AG09309 (cell line): ENCODE measurements at regions not wholly inside any gene's neighbourhood (a gene's known extent, or its start where the extent isn't known, plus 50 kb on each side); places are given as distances from the start of the nearest gene placed in this dataset.

ENCODE experiments used
- DNase-seq: peaks from one replicate; pipeline ENCODE4 v3.0.0-alpha.2; 2010; ENCODE audit warnings: low read depth
- H3K4me3 ChIP-seq: 2 replicates; pipeline ENCODE4 v1.5.1; 2011; ENCODE audit warnings: mild to moderate bottlenecking, low read depth, low read length, moderate library complexity; ENCODE audit not compliant: control insufficient read depth
- TF ChIP-seq, protein P1 (sequence below): IDR thresholded peaks from 2 replicates; pipeline ENCODE4 v1.5.1; 2011; ENCODE audit warnings: mild to moderate bottlenecking, low read depth, low read length, inconsistent platforms; ENCODE audit not compliant: insufficient read depth, control insufficient read depth; ENCODE audit errors: missing control alignments

DNA sequence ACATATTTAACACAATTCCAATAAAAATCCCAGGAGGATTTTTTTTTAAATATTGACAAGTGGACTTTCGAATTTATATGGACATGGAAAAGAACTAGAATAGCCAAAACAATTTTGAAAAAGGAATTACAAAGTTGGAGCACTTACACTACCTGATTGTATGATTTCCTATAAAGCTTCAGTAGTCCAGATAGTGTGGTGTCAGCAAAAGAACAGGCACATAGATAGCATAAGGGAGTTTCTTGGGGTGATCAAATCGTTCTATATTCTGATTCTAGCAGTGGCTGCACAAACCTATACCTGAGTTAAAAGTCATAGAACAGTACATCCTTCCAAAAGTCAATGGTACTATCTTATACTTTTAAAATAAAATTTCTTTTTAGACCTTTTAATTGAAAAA lies 66.4 kb upstream of the CES5A start:
- H3K4me3 ChIP-seq: no peak overlapping the region
- TF ChIP-seq, protein P1, sequence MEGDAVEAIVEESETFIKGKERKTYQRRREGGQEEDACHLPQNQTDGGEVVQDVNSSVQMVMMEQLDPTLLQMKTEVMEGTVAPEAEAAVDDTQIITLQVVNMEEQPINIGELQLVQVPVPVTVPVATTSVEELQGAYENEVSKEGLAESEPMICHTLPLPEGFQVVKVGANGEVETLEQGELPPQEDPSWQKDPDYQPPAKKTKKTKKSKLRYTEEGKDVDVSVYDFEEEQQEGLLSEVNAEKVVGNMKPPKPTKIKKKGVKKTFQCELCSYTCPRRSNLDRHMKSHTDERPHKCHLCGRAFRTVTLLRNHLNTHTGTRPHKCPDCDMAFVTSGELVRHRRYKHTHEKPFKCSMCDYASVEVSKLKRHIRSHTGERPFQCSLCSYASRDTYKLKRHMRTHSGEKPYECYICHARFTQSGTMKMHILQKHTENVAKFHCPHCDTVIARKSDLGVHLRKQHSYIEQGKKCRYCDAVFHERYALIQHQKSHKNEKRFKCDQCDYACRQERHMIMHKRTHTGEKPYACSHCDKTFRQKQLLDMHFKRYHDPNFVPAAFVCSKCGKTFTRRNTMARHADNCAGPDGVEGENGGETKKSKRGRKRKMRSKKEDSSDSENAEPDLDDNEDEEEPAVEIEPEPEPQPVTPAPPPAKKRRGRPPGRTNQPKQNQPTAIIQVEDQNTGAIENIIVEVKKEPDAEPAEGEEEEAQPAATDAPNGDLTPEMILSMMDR: no peak
- no peak for DNase-seq

DNA sequence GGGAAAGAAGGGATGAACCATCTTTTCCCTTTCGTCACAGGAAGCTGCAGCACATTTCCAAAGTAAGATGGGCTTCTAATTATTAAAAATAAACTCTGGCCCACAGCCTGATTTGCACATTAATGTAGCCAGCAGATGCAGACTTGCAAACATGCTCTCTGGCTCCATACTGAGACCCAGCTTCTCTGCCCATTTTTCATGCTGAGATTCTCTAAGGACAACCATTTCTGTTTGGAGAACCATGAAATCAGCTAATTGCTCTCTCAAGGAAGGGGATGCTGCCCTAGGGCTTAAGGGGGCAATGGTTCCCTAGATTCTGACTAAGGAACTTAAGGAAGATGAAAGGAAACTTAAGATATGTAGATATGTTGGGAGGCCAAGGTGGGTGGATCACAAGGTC lies 63.0 kb upstream of the CES5A start:
- no peak for DNase-seq
- H3K4me3 ChIP-seq: no peak overlapping the region
- TF ChIP-seq, protein P1: no peak

DNA sequence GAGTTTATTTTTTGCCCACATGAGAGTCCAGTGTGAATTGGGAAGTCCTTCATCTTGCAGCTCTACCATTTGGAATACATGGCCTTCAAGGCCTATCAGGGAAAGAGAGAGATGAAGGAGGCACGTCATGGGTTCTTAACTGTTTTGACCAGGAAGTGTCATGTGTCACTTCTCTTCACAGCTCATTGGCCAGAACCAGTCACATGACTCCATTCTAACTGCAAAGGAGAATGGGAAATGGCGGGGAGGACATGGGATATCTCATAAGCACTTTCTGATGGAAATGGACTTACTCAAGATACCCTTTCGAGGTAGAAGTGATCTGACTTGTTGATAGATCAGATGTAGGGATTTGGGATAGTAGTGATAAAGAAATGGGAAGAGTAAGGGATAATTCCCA lies 57.9 kb upstream of the CES5A start:
- no peak for DNase-seq
- TF ChIP-seq, protein P1: no peak
- H3K4me3 ChIP-seq: no peak overlapping the region

DNA sequence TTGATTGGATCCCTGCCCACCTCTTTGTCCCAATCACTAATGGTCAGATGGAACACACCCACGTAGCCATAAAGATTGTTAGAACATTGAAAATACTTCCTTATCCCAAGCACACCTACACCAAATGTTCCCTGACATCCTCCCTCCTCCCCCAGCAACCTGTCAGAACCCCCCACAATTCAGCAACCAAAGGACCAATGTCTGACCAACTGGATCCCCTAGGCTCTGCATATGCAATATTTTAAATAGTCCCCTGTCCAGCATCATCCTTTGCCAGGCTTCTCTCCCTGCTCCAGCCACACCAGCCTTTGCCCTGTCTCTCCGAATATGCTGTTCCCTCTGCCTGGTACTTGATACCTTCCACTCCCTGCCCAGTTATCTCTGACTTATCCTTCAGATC lies 54.9 kb upstream of the CES5A start:
- no peak for DNase-seq
- TF ChIP-seq, protein P1: no peak
- no peak overlapping the region for H3K4me3 ChIP-seq

DNA sequence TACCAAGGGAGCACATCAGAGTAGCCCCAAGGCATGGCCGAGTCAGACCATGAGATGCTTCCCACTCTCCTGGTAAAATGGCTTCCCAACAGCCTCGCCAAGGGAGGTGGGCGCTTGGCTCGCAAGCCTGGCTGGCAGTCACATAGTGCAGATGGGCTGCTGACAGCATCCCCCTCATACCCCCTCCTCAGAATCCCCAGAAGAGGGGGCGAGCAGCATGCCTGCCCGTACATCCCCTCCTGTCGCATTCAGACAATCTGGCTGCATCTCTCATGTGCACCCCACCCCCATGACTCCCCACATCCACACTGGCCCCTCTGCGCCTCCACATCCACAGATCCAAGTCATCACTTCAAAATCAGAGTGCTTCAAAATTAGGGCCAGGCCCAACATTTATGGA lies 54.0 kb upstream of the CES5A start:
- no peak for DNase-seq
- H3K4me3 ChIP-seq: no peak overlapping the region
- TF ChIP-seq, protein P1: no peak

DNA sequence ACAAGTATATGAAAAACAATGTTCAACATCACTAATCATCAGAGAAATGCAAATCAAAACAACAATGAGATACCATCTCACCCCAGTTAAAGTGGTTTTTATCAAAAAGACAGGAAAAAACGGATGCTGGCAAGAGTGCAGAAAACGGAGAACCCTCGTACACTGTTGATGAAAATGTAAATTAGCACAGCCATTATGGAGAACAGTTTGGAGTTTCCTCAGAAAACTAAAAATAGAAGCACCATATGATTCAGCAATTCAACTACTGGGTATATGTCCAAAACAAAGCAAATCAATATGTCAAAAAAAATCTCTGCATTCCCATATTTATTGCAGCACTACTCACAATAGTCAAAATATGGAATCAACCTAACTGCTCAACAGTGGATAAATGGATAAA lies 50.1 kb upstream of the CES5A start:
- H3K4me3 ChIP-seq: no peak overlapping the region
- TF ChIP-seq, protein P1: no peak
- DNase-seq: no peak
